ENCODE measurements at regions not wholly inside any gene's neighbourhood (a gene's known extent, or its start where the extent isn't known, plus 50 kb on each side); places are given as distances from the start of the nearest gene placed in this dataset.

- no peak overlapping the region for H3K4me3 Mint-ChIP-seq
- H3K27ac Mint-ChIP-seq: no peak overlapping the region
- H3K9me3 Mint-ChIP-seq: peaks cover 43% of the 10 kb centered on the region
- H3K27me3 Mint-ChIP-seq (ENCODE audit: insufficient read depth): no peaks in the 10 kb centered on the region
- peaks cover 7% of the 10 kb centered on the region for H3K36me3 Mint-ChIP-seq (ENCODE audit: low read depth)
- no peak for DNase-seq
- TF ChIP-seq, protein P1, sequence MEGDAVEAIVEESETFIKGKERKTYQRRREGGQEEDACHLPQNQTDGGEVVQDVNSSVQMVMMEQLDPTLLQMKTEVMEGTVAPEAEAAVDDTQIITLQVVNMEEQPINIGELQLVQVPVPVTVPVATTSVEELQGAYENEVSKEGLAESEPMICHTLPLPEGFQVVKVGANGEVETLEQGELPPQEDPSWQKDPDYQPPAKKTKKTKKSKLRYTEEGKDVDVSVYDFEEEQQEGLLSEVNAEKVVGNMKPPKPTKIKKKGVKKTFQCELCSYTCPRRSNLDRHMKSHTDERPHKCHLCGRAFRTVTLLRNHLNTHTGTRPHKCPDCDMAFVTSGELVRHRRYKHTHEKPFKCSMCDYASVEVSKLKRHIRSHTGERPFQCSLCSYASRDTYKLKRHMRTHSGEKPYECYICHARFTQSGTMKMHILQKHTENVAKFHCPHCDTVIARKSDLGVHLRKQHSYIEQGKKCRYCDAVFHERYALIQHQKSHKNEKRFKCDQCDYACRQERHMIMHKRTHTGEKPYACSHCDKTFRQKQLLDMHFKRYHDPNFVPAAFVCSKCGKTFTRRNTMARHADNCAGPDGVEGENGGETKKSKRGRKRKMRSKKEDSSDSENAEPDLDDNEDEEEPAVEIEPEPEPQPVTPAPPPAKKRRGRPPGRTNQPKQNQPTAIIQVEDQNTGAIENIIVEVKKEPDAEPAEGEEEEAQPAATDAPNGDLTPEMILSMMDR (IDR thresholded peaks at IDR 0.05): no peak
- H3K4me1 Mint-ChIP-seq (ENCODE audit: low read depth): no peaks in the 10 kb centered on the region
Observed at GRCh38 chr10:127610816-127611215, 61.7 kb downstream of the NPS start.

- Mint-ChIP-seq H3K27ac (no peak overlapping the region), H3K4me1 (ENCODE audit: low read depth) (no peaks in the 10 kb centered on the region), H3K4me3 (no peak overlapping the region), H3K9me3 (peaks cover 53% of the 10 kb centered on the region), H3K36me3 (ENCODE audit: low read depth) (peaks cover 7% of the 10 kb centered on the region), H3K27me3 (ENCODE audit: insufficient read depth) (no peaks in the 10 kb centered on the region)
- TF ChIP-seq, protein P1 (IDR thresholded peaks at IDR 0.05): no peak
- no peak for DNase-seq
Observed at GRCh38 chr10:127614484-127615017, 65.4 kb downstream of the NPS start.

GRCh38 chr10:127618797-127619196, 69.7 kb downstream of the NPS start:
- H3K36me3 Mint-ChIP-seq (ENCODE audit: low read depth): no peaks in the 10 kb centered on the region
- H3K9me3 Mint-ChIP-seq: peaks cover 49% of the 10 kb centered on the region
- TF ChIP-seq, protein P1 (IDR thresholded peaks at IDR 0.05): no peak
- no peaks in the 10 kb centered on the region for H3K4me1 Mint-ChIP-seq (ENCODE audit: low read depth)
- no peak overlapping the region for H3K27ac Mint-ChIP-seq
- no peak overlapping the region for H3K4me3 Mint-ChIP-seq
- DNase-seq: no peak
- no peaks in the 10 kb centered on the region for H3K27me3 Mint-ChIP-seq (ENCODE audit: insufficient read depth)

- H3K27me3 Mint-ChIP-seq (ENCODE audit: insufficient read depth): no peaks in the 10 kb centered on the region
- TF ChIP-seq, protein P1 (IDR thresholded peaks at IDR 0.05): no peak
- no peaks in the 10 kb centered on the region for H3K36me3 Mint-ChIP-seq (ENCODE audit: low read depth)
- H3K9me3 Mint-ChIP-seq: peaks cover 42% of the 10 kb centered on the region
- H3K4me1 Mint-ChIP-seq (ENCODE audit: low read depth): no peaks in the 10 kb centered on the region
- H3K27ac Mint-ChIP-seq: no peak overlapping the region
- H3K4me3 Mint-ChIP-seq: no peak overlapping the region
- DNase-seq: no peak
Observed at GRCh38 chr10:127619546-127620325, 70.6 kb downstream of the NPS start.

DNA sequence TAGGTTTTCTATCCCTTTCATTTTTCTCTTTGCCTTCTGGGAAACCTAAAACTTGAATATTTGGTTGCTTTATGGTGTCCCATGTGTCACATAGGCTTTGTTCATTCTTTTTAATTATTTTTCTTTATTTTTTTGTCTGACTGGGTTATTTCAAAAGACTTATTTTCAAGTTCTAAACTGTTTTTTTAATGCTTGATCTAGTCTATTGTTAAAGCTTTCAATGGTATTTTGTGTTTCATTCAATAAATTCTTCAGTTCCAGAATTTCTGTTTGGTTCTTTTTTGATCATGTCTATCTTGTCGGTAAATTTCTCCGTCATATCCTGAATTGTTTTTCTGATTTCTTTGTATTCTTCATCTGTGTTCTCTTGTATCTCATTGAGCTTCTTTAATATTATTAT, 86.8 kb downstream of the NPS start:
- H3K27ac Mint-ChIP-seq: no peak overlapping the region
- H3K36me3 Mint-ChIP-seq (ENCODE audit: low read depth): peaks cover 3% of the 10 kb centered on the region
- H3K4me3 Mint-ChIP-seq: no peak overlapping the region
- H3K4me1 Mint-ChIP-seq (ENCODE audit: low read depth): no peaks in the 10 kb centered on the region
- peaks cover 2% of the 10 kb centered on the region for H3K27me3 Mint-ChIP-seq (ENCODE audit: insufficient read depth)
- TF ChIP-seq, protein P1 (IDR thresholded peaks at IDR 0.05): no peak
- H3K9me3 Mint-ChIP-seq: peaks cover 73% of the 10 kb centered on the region
- no peak for DNase-seq
